Keratinocyte (primary cell): ENCODE measurements at regions not wholly inside any gene's neighbourhood (a gene's known extent, or its start where the extent isn't known, plus 50 kb on each side); places are given as distances from the start of the nearest gene placed in this dataset.
A peak's percentile ranks its signal among the peaks of the same experiment; 100 is the strongest.

Source experiments
- DNase-seq: peaks from one replicate; pipeline ENCODE4 v3.0.0-alpha.2; 2011; ENCODE audit warnings: low read depth, missing footprints, low spot score
- FAIRE-seq: peaks from 2 replicates; lab custom pipeline; 2011; peaks lifted over from hg19 to GRCh38; lab: Jason Lieb, UNC
- H2AFZ ChIP-seq: 2 replicates; pipeline ENCODE4 v1.6.0; 2012; ENCODE audit warnings: low read length, control low read depth, inconsistent platforms; ENCODE audit not compliant: control insufficient read depth
- H3K27ac ChIP-seq: 2 replicates; pipeline ENCODE4 v1.5.1; 2011; ENCODE audit warnings: low read length; ENCODE audit not compliant: control insufficient read depth, insufficient read depth
- H3K27me3 ChIP-seq: 3 replicates; pipeline ENCODE4 v1.6.0; 2011; ENCODE audit warnings: low read length; ENCODE audit not compliant: control insufficient read depth, insufficient read depth; ENCODE audit errors: extremely low read depth
- H3K36me3 ChIP-seq, 2 experiments: 2 replicates in 1 of 2; 3 replicates in 1 of 2; pipeline ENCODE4 v1.5.1; 2011; ENCODE audit warnings: low read length in 2 of 2, mild to moderate bottlenecking in 1 of 2; ENCODE audit not compliant: control insufficient read depth in 2 of 2, insufficient read depth in 2 of 2; ENCODE audit errors: extremely low read depth in 1 of 2
- H3K4me1 ChIP-seq: 3 replicates; pipeline ENCODE4 v1.5.1; 2011; ENCODE audit warnings: low read length; ENCODE audit not compliant: control insufficient read depth, insufficient read depth; ENCODE audit errors: extremely low read depth
- H3K4me2 ChIP-seq: 3 replicates; pipeline ENCODE4 v1.6.0; 2011; ENCODE audit warnings: low read depth, low read length; ENCODE audit not compliant: control insufficient read depth, insufficient read depth; ENCODE audit errors: extremely low read depth
- H3K4me3 ChIP-seq, 3 experiments: fragments of 200-600 bp in 1 of 3; sonication (generic) in 1 of 3; 2 replicates in 2 of 3; 3 replicates in 1 of 3; pipeline ENCODE4 v1.5.1; 2011 to 2016; ENCODE audit warnings: low read length in 3 of 3, mild to moderate bottlenecking in 3 of 3, control low read depth in 2 of 3, inconsistent platforms in 1 of 3, low read depth in 1 of 3, mixed read lengths in 1 of 3, mixed run types in 1 of 3, moderate library complexity in 1 of 3; ENCODE audit not compliant: control insufficient read depth in 2 of 3, insufficient read depth in 2 of 3; ENCODE audit errors: extremely low read depth in 1 of 3
- H3K79me2 ChIP-seq: 2 replicates; pipeline ENCODE4 v1.6.0; 2012; ENCODE audit warnings: low read length; ENCODE audit not compliant: control insufficient read depth, insufficient read depth
- H3K9ac ChIP-seq: 3 replicates; pipeline ENCODE4 v1.6.0; 2011; ENCODE audit warnings: low read length; ENCODE audit not compliant: control insufficient read depth, insufficient read depth; ENCODE audit errors: extremely low read depth
- H3K9me1 ChIP-seq: 3 replicates; pipeline ENCODE4 v1.6.0; 2011; ENCODE audit warnings: low read length; ENCODE audit not compliant: control insufficient read depth, insufficient read depth; ENCODE audit errors: extremely low read depth
- H3K9me3 ChIP-seq: 2 replicates; pipeline ENCODE4 v1.5.1; 2012; ENCODE audit warnings: low read depth, low read length; ENCODE audit not compliant: control insufficient read depth
- H4K20me1 ChIP-seq: 3 replicates; pipeline ENCODE4 v1.6.0; 2011; ENCODE audit warnings: low read length; ENCODE audit not compliant: control insufficient read depth, insufficient read depth; ENCODE audit errors: extremely low read depth
- CTCF ChIP-seq, 3 experiments: IDR thresholded peaks in 1 of 3; conservative IDR thresholded peaks in 1 of 3; optimal IDR thresholded peaks in 1 of 3; 2 replicates in 2 of 3; 3 replicates in 1 of 3; pipeline versions ENCODE3 to v1.5.1; 2011; ENCODE audit warnings: low read length in 3 of 3, mild to moderate bottlenecking in 3 of 3, moderate library complexity in 2 of 3, control low read depth in 1 of 3, inconsistent platforms in 1 of 3; ENCODE audit not compliant: insufficient read depth in 2 of 3; ENCODE audit errors: extremely low read depth in 1 of 3
- EZH2 ChIP-seq: IDR thresholded peaks from one replicate; pipeline ENCODE4 v1.6.1; 2012; ENCODE audit warnings: inconsistent platforms, mild to moderate bottlenecking, low read length, moderate library complexity
- dilution Hi-C: fragments of 300-500 bp; cut with MboI; formaldehyde crosslinking; loops from one replicate; pipeline ENCODE4 v1.7.0; 2020; ENCODE audit warnings: low sequenced_read_pairs; ENCODE audit not compliant: extremely low pct_ligation_motif_present

DNA sequence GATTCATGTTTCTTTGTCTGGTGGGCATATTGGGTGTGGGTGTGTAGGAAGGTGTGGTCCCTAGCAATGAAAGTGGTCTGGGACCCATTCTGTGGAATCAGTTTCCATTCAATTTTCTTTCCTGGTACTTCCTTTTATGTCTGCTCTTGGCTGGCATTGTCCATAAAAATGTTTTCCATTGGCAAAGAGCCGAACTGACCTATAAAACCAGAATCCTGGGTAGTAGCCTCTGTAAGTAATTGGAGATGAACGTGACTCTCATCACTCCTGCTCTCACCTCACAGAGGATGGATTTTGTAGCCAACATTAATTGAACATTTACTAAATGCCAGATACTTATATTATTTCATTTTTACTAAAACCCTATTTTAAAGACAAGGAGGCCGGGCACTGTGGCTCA is 66.5 kb upstream of the IRX3 start:
- Histone ChIP-seq H3K27ac (no peak overlapping the region), H3K4me1 (no peaks in the 10 kb centered on the region), H3K4me2 (no peak overlapping the region), H3K9me1 (no peaks in the 10 kb centered on the region), H3K9me3 (no peaks in the 10 kb centered on the region), H3K79me2 (no peaks in the 10 kb centered on the region), H2AFZ (no peak overlapping the region), H3K27me3 (no peaks in the 10 kb centered on the region), H3K9ac (no peak overlapping the region), H3K36me3 (no peaks in the 10 kb centered on the region), H4K20me1 (no peaks in the 10 kb centered on the region), H3K4me3 (no peak overlapping the region)
- TF ChIP-seq EZH2 (no peak), CTCF (optimal IDR thresholded peaks at IDR 0.05 in 1 of 3, IDR thresholded peaks at IDR 0.05 in 1 of 3, conservative IDR thresholded peaks at IDR 0.05 in 1 of 3; ENCODE audit: extremely low read depth in 1 of 3, insufficient read depth in 2 of 3, low read length in 3 of 3) (no peak)
- FAIRE-seq, result no peak
- dilution Hi-C loops, result no loop called here
- no peak for DNase-seq

GRCh38 chr16:54351171-54351570 is 64.6 kb upstream of the IRX3 start:
- H3K4me1 ChIP-seq, result peaks cover 4% of the 10 kb centered on the region
- FAIRE-seq (no peak), DNase-seq (peak; percentile 30)
- H3K4me3 ChIP-seq, result no peak overlapping the region
- H3K27ac ChIP-seq, result no peak overlapping the region
- H3K79me2 ChIP-seq, result no peaks in the 10 kb centered on the region
- TF ChIP-seq CTCF (optimal IDR thresholded peaks at IDR 0.05 in 1 of 3, IDR thresholded peaks at IDR 0.05 in 1 of 3, conservative IDR thresholded peaks at IDR 0.05 in 1 of 3; ENCODE audit: extremely low read depth in 1 of 3, insufficient read depth in 2 of 3, low read length in 3 of 3) (no peak), EZH2 (no peak)
- H3K27me3 ChIP-seq, result no peaks in the 10 kb centered on the region
- dilution Hi-C loops, result no loop called here
- H2AFZ ChIP-seq, result no peak overlapping the region
- H3K9me3 ChIP-seq, result no peaks in the 10 kb centered on the region
- no peak overlapping the region for H3K4me2 ChIP-seq
- H3K9me1 ChIP-seq, result no peaks in the 10 kb centered on the region
- H3K9ac ChIP-seq, result no peak overlapping the region
- H3K36me3 ChIP-seq, result no peaks in the 10 kb centered on the region
- no peaks in the 10 kb centered on the region for H4K20me1 ChIP-seq
